ENCODE measurements at regions not wholly inside any gene's neighbourhood (a gene's known extent, or its start where the extent isn't known, plus 50 kb on each side); places are given as distances from the start of the nearest gene placed in this dataset.
"Not testable (repeated sequence)": the region's sequence is repeated elsewhere in the genome, so short reads cannot be mapped to it uniquely, and the experiment has no call there.

DNA sequence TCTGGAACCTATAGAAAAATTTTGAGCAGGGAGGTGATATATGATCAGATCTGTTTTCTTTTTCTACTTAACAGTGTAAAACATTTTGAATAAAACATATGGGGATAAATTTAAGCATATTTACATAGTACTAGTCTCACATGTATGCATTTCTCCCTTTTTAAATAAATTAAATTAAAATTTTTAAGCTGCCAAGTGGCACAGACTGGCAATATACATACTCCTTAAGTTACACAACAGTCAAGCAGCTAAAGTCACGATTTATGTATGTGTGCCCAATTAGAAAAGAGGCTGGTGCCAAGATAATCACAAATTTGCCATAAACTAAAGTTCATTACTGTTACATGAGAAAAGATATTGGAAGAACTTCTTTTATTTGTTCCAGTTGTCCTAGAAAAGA is 532.0 kb downstream of the RWDD3 start:
- DNase-seq (ENCODE audit: low read depth), result no peak

GRCh38 chr1:95770581-95770980 is 536.6 kb downstream of the RWDD3 start:
- no peak for DNase-seq (ENCODE audit: low read depth)

DNA sequence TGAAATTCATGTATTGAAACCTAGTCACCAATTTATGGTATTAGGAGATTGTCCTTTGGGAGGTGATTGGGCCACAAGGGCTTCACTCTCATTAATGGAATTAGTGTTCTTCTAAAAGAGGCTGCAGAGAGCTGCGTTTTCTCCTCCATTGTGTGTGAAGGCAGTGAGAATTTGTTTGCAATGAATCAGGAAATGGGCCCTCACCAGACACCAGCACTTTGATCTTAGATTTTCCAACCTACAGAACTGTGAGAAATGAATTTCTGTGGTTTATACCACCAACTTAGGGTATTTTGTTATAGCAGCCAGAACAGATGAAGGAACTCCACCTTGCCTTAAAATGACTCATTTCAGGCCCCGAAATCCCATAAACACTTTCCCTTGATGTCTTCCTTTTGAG is 544.2 kb downstream of the RWDD3 start:
- DNase-seq (ENCODE audit: low read depth), result no peak

DNA sequence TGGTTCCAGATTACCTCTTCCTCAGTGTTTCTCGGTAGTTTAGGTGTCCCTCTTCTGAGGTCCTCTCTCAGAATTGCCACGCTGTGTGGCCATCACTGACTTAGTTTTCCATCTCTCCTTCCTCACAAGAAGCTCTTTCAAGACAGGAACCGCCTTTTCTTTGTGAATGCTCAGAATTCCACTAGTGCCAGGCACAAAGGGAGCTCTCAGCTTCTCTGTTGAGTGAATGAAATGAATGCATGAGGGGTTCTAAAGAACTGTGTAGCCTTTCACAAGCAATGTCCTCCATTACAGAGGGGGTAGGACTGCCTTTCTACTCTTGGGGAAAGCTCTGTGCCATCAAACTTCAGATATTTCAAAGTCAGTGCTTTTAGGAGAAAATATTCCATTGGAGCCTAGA is 546.8 kb downstream of the RWDD3 start:
- no peak for DNase-seq (ENCODE audit: low read depth)

DNA sequence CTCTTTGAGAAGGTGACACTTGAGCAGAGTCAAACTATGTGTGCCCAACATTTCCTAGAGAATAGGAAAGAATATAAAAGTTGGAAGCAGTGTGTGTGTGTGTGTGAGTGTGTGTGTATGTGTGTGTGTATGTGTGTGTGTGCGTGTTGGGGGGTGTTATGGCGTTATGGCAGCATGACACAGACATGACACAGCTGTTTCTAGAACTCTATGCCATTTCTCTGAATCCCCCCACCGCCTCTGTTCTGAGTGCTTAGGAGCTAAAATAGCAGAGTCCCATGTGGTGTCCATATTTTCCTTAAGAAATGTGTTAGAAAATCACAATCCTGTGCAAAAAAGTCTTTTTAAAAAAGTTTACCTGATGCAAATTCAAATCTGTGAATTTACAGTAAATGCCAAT is 556.1 kb downstream of the RWDD3 start:
- DNase-seq (ENCODE audit: low read depth), result no peak

- DNase-seq (ENCODE audit: low read depth), result no peak
Measured at GRCh38 chr1:95793893-95794292, 559.9 kb downstream of the RWDD3 start.

DNA sequence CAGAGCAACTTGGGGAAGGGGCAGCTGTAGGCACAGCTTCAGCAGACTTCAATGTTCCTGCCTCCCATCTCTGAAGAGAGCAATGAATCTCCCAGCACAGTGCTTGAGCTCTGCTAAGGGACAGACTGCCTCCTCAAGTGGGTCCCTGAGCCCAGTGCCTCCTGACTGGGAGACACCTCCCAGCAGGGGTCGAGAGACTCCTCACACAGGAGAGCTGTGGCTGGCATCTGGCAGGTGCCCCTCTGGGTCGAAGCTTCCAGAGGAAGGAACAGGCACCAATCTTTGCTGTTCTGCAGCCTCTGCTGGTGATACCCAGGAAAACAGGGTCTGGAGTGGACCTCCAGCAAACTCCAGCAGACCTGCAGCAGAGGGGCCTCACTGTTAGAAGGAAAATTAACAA is 563.8 kb downstream of the RWDD3 start:
- DNase-seq (ENCODE audit: low read depth), result not testable (repeated sequence)

GRCh38 chr1:95806171-95806570 is 572.2 kb downstream of the RWDD3 start:
- no peak for DNase-seq (ENCODE audit: low read depth)

- no peak for DNase-seq (ENCODE audit: low read depth)
Measured at GRCh38 chr1:95809391-95809790, 575.4 kb downstream of the RWDD3 start.

DNA sequence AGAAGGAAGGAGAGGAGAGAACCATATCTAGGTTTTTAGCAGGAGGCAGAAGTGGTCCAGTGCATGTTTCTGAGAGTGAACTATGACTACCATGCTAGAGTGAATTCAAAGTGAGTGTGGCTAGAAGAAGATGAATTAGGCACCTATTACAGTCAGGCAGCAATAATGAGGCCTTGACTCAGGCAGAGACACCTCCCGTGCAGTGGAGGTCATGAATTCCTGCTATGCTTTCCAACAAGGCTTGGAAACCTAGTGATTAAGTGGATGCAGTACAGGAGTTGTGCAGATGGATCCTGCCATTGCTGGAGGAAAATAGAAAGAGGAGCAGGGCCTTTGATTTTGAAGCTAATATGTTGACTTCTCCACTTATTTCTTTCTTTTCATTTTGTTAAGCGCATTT is 581.5 kb downstream of the RWDD3 start:
- DNase-seq (ENCODE audit: low read depth), result no peak

DNA sequence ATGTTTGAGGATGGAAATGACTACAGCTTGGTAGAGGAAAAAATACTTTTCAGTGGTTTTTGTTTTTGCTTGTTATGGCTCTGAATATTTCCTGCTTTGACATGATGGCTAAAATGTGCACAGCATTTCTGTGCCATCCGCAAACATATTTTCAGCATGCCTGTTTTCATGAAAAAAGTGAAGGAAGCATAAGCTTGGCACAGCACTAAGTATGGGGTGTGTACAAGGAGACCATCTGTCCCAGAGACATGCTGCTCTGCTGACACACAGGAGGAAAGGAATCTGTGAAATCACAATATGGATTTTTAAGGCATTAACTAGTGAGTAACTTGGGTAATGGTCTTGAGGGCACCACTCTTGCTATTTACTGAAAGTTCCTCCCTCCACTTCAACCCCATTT is 595.5 kb downstream of the RWDD3 start:
- DNase-seq (ENCODE audit: low read depth), result no peak

- no peak for DNase-seq (ENCODE audit: low read depth)
Measured at GRCh38 chr1:95832370-95832769, 598.4 kb downstream of the RWDD3 start.

DNA sequence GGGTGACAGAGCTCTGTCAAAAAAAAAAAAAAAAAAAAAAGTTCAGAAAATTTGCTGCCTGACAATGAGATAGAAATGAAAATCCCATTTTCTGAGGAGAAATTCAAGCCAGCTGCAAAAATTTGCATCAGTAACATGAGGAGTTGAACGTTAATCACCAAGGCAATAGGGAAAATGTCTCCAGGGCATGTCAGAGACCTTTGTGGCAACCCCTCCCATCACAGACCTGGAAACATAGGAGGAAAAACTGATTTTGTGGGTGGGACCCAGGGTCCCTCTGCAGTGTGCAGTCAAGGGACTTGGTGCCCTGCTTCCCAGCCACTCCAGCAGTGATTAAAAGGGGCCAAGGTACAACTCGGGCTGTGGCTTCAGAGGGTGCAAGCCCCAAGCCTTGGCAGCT is 615.4 kb downstream of the RWDD3 start:
- DNase-seq (ENCODE audit: low read depth), result no peak

DNA sequence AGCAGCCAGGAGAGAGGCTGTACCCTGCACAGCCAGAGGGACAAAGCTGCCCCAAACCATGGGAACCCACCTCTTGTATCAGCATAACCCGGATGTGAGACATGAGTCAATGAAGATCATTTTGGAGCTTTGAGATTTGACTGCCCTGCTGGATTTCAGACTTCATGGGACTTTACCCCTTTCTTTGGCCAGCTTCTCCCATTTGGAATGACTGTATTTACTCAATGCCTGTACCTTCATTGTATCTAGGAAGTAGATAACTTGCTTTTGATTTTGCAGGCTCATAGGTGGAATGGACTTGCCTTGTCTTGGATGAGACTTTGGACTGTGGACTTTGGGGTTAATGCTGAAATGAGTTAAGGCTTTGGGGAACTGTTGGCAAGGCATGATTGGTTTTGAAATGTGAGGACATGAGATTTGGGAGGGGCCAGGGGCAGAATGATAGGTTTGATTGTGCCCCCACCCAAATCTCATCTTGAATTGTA is 616.2 kb downstream of the RWDD3 start:
- DNase-seq (ENCODE audit: low read depth), result no peak

- DNase-seq (ENCODE audit: low read depth), result no peak
Measured at GRCh38 chr1:95850763-95851162, 616.8 kb downstream of the RWDD3 start.

- no peak for DNase-seq (ENCODE audit: low read depth)
Measured at GRCh38 chr1:95852483-95853070, 618.6 kb downstream of the RWDD3 start.

DNA sequence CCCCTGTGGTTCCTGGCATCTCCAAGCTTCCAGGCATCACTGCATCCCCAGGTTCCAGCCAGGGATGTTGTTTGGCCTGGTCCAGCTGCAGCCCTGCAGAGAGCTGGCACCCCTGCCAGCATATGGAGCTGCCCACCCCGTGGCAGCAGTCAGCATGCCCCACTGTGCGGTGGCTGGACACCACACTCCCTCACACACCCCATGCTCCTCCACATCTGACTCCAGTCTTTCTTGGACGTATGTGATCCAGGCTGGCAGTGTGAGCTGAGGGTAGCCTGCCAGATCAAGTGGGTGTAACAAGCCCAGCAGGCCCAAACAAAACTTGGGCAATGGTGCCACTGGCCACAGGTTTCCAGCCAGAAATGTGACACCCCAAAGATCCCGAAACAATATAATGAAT is 620.4 kb downstream of the RWDD3 start:
- DNase-seq (ENCODE audit: low read depth), result no peak

DNA sequence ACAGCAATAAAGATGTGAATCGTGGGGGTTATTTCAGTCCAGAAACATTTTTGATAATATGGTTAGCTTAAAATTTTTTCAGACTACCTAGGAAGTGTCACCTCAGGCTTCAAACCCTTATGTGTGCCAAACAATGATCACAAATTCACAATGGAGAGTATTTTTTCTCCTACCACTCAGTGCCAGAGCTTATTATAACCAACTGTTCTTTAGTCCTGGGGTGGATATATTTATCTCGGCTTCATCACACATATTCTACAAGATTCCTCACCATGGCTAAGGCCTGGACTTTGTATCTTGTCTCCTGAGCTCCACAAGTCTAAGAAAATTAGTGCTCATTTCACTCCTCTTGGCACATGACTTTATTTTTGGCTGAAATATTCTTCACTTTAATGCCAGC is 629.1 kb downstream of the RWDD3 start:
- DNase-seq (ENCODE audit: low read depth), result no peak

DNA sequence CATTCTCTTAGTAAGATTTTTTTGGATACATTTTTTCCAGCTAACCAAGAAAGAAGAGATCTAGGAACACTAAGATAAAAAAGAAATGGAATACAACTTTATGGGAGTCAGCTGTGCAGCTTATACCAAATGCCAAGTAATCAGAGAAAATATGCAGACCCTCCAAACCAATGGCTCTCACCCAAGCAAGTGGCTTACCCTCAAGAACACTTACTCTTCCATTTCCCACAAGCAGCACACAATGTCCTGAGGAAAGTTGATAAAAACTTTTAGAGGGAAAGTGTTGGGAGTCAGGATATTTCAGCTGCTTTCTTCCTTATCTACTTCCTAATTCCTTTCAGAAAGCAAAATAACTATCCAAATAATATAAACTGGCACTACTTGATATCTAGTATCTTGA is 631.8 kb downstream of the RWDD3 start:
- DNase-seq (ENCODE audit: low read depth), result no peak

GRCh38 chr1:95876276-95876675 is 642.3 kb downstream of the RWDD3 start:
- no peak for DNase-seq (ENCODE audit: low read depth)

GRCh38 chr1:95879498-95880050 is 645.6 kb downstream of the RWDD3 start:
- no peak for DNase-seq (ENCODE audit: low read depth)

- no peak for DNase-seq (ENCODE audit: low read depth)
Measured at GRCh38 chr1:95888941-95889390, 655.0 kb downstream of the RWDD3 start.

DNA sequence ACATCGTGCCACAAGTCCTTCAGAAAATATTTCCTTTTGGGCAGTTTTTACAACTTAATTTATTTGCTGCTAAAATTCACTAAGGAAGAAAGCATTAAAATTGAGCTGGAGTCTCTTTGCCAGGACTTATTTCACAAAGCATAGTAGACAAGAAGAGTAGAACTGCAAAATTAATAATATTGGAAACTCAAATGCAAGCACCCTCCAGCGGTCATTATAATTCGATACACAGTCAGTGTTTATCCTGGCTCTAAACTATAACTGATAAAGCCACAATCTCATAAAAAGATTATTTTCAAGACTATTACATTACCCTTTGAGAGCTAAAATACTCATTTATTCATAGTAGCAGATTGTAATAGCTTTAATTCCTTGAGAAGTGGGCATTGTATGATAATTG is 655.4 kb downstream of the RWDD3 start:
- DNase-seq (ENCODE audit: low read depth), result no peak

DNA sequence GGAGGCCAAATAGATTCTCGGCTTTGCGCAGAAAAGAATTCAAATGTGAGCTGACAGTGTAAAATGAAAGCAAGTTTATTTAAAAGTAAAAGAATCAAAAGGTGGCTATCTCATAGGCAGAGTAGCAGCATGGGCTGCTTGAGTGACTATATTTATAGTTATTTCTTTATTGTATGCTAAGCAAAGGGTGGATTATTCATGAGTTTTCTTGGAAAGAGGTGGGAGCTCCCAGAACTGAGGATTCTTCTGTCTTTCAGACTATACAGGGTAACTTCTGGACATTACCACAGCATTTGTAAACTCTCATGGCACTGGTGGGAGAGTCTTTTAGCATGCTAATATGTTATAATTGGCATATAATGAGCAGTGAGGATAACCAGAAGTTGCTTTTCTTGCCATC is 659.9 kb downstream of the RWDD3 start:
- no peak for DNase-seq (ENCODE audit: low read depth)

All from RPMI7951 (cell line).